Trophoblast cell (in vitro differentiated cells and primary cell): ENCODE measurements at regions not wholly inside any gene's neighbourhood (a gene's known extent, or its start where the extent isn't known, plus 50 kb on each side); places are given as distances from the start of the nearest gene placed in this dataset.
"Not testable (repeated sequence)": the region's sequence is repeated elsewhere in the genome, so short reads cannot be mapped to it uniquely, and the experiment has no call there.

Source experiments
- DNase-seq, 2 donors: peaks; one replicate each; pipeline ENCODE4 v3.0.0-alpha.2; 2016
- H2AFZ ChIP-seq: 2 replicates; pipeline ENCODE4 v1.6.1; 2013; ENCODE audit warnings: low read length, moderate library complexity, mild to moderate bottlenecking; ENCODE audit not compliant: insufficient read depth, poor library complexity
- H2AK5ac ChIP-seq: 2 replicates; pipeline ENCODE4 v1.6.1; 2013; ENCODE audit warnings: mild to moderate bottlenecking, low read length
- H2BK120ac ChIP-seq: 2 replicates; pipeline ENCODE4 v1.6.1; 2013; ENCODE audit warnings: low read length, mild to moderate bottlenecking, moderate library complexity; ENCODE audit not compliant: insufficient read depth, poor library complexity
- H2BK12ac ChIP-seq: 2 replicates; pipeline ENCODE4 v1.6.1; 2013; ENCODE audit warnings: mild to moderate bottlenecking, low read length, moderate library complexity
- H2BK5ac ChIP-seq: 2 replicates; pipeline ENCODE4 v1.6.1; 2013; ENCODE audit warnings: low read length, low read depth, moderate library complexity, mild to moderate bottlenecking; ENCODE audit not compliant: poor library complexity
- H3K14ac ChIP-seq: 2 replicates; pipeline ENCODE4 v1.6.1; 2013; ENCODE audit warnings: mild to moderate bottlenecking, low read length
- H3K18ac ChIP-seq: 2 replicates; pipeline ENCODE4 v1.6.1; 2013; ENCODE audit warnings: mild to moderate bottlenecking, low read length
- H3K23ac ChIP-seq: 2 replicates; pipeline ENCODE4 v1.6.1; 2013; ENCODE audit warnings: low read length
- H3K27ac ChIP-seq: 2 replicates; pipeline ENCODE4 v1.5.1; 2013; ENCODE audit warnings: low read depth, mild to moderate bottlenecking, inconsistent platforms, low read length, moderate library complexity
- H3K27me3 ChIP-seq: 2 replicates; pipeline ENCODE4 v1.6.1; 2013; ENCODE audit warnings: inconsistent platforms, mild to moderate bottlenecking, low read length, moderate library complexity; ENCODE audit not compliant: insufficient read depth
- H3K36me3 ChIP-seq, 2 experiments: 1 replicate in 1 of 2; 2 replicates in 1 of 2; pipeline ENCODE4 v1.6.1; 2013; ENCODE audit warnings: low read length in 2 of 2, mild to moderate bottlenecking in 2 of 2, moderate library complexity in 1 of 2; ENCODE audit not compliant: insufficient read depth in 2 of 2, control insufficient read depth in 1 of 2
- H3K4ac ChIP-seq: 2 replicates; pipeline ENCODE4 v1.6.1; 2013; ENCODE audit warnings: low read depth, mild to moderate bottlenecking, low read length, moderate library complexity
- H3K4me1 ChIP-seq, 2 experiments: 1 replicate in 1 of 2; 2 replicates in 1 of 2; pipeline ENCODE4 v1.6.1; 2013; ENCODE audit warnings: low read length in 2 of 2, mild to moderate bottlenecking in 2 of 2, moderate library complexity in 1 of 2; ENCODE audit not compliant: insufficient read depth in 2 of 2, control insufficient read depth in 1 of 2
- H3K4me2 ChIP-seq: 2 replicates; pipeline ENCODE4 v1.6.1; 2013; ENCODE audit warnings: inconsistent platforms, mild to moderate bottlenecking, low read length, moderate library complexity
- H3K4me3 ChIP-seq: 2 replicates; pipeline ENCODE4 v1.5.1; 2013; ENCODE audit warnings: mild to moderate bottlenecking, low read depth, low read length, inconsistent platforms
- H3K79me1 ChIP-seq: one replicate; pipeline ENCODE4 v1.6.1; 2013; ENCODE audit warnings: low read length
- H3K79me2 ChIP-seq: 2 replicates; pipeline ENCODE4 v1.6.1; 2013; ENCODE audit warnings: low read length, mild to moderate bottlenecking; ENCODE audit not compliant: control insufficient read depth, insufficient read depth, poor library complexity
- H3K9ac ChIP-seq: 2 replicates; pipeline ENCODE4 v1.6.1; 2013; ENCODE audit warnings: mild to moderate bottlenecking, low read length
- H3K9me3 ChIP-seq: 2 replicates; pipeline ENCODE4 v1.6.1; 2013; ENCODE audit warnings: low read depth, mild to moderate bottlenecking, control low read depth, inconsistent platforms, low read length; ENCODE audit not compliant: insufficient read depth
- H4K12ac ChIP-seq: 2 replicates; pipeline ENCODE4 v1.6.1; 2013; ENCODE audit warnings: low read depth, mild to moderate bottlenecking, low read length, moderate library complexity
- H4K8ac ChIP-seq: 2 replicates; pipeline ENCODE4 v1.6.1; 2013; ENCODE audit warnings: low read depth, mild to moderate bottlenecking, low read length, moderate library complexity
- H4K91ac ChIP-seq: one replicate; pipeline ENCODE4 v1.6.1; 2013; ENCODE audit warnings: low read depth, mild to moderate bottlenecking, low read length, moderate library complexity
- WGBS: extraction: QIAGEN DNeasy Blood & Tissue Kit; methylation state at CpG from one replicate; pipeline ENCODE4 v1.1.7; 2013; ENCODE audit warnings: missing lambda C conversion rate; ENCODE audit not compliant: insufficient read length, insufficient coverage; ENCODE audit errors: extremely low coverage; 5-methylcytosine and 5-hydroxymethylcytosine counted together

- not testable (repeated sequence) for H3K4me1 ChIP-seq, H3K4me2 ChIP-seq, H3K79me2 ChIP-seq, H2BK5ac ChIP-seq, H2AK5ac ChIP-seq, H3K14ac ChIP-seq, H3K27me3 ChIP-seq, H3K18ac ChIP-seq, H3K36me3 ChIP-seq, H3K4me3 ChIP-seq, H4K8ac ChIP-seq, H3K9me3 ChIP-seq, H2BK120ac ChIP-seq, H2AFZ ChIP-seq, H3K4ac ChIP-seq, H2BK12ac ChIP-seq, H3K9ac ChIP-seq, H3K79me1 ChIP-seq, DNase-seq, H4K12ac ChIP-seq, H3K27ac ChIP-seq, H4K91ac ChIP-seq, H3K23ac ChIP-seq
- no CpG with 5 or more reads among the region's 3 CpGs for WGBS
These were observed 92.6 kb upstream of the SLC1A4 start for GRCh38 chr2:64896572-64896971.

DNA sequence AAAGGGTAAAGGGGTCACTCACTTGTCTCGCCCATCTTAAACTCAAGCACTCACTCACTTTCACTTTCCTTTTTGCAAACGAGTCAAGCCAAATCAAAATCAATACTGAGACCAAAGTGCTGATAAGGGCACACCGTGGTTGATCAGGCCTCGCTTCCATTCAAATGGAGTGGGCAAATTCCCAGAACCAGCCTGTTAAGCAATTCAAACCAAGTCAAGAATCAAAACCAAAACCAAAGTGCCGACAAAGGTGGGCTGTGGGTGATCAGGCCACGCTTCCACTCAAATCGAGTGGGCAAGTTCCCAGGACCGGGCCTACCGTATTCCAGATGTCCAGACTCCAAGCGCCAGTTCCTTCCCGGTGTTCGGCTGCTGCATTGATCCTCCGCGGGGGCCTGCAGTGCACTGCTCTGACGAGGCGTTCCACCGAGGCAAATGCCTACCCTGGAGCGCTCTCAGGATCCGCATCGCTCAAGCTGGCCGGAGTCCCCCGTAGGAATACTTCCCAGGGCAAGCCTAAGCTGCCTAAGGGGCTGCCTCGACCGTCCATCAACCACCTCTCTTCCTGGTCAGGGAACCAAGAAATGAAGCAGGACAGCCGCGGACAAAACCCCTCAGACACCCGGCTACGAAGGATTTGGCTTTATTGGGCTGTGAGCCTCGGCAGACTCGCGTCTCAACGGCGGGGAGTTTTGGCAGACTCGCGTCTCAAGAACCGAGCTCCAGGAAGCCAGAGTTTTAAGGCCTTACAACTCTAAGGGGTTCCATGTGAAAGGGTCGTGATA is 89.9 kb upstream of the SLC1A4 start:
- no peak overlapping the region for H2BK5ac ChIP-seq
- peaks cover 2% of the 10 kb centered on the region for H3K9me3 ChIP-seq
- no peak overlapping the region for H3K27ac ChIP-seq
- no peak overlapping the region for H3K23ac ChIP-seq
- H3K9ac ChIP-seq, result no peak overlapping the region
- no peak overlapping the region for H2BK120ac ChIP-seq
- no peaks in the 10 kb centered on the region for H3K36me3 ChIP-seq
- no peak overlapping the region for H2AFZ ChIP-seq
- H2BK12ac ChIP-seq, result no peak overlapping the region
- no peak overlapping the region for H2AK5ac ChIP-seq
- no CpG with 5 or more reads among the region's 37 CpGs for WGBS
- H4K91ac ChIP-seq, result no peak overlapping the region
- no peak overlapping the region for H3K18ac ChIP-seq
- H3K79me1 ChIP-seq, result no peaks in the 10 kb centered on the region
- no peak overlapping the region for H3K4ac ChIP-seq
- H4K12ac ChIP-seq, result no peak overlapping the region
- H3K79me2 ChIP-seq, result no peaks in the 10 kb centered on the region
- no peak overlapping the region for H3K14ac ChIP-seq
- no peak overlapping the region for H3K4me3 ChIP-seq
- H4K8ac ChIP-seq, result no peak overlapping the region
- no peaks in the 10 kb centered on the region for H3K27me3 ChIP-seq
- no peak overlapping the region for H3K4me2 ChIP-seq
- H3K4me1 ChIP-seq, result no peaks in the 10 kb centered on the region
- DNase-seq, result no peak

DNA sequence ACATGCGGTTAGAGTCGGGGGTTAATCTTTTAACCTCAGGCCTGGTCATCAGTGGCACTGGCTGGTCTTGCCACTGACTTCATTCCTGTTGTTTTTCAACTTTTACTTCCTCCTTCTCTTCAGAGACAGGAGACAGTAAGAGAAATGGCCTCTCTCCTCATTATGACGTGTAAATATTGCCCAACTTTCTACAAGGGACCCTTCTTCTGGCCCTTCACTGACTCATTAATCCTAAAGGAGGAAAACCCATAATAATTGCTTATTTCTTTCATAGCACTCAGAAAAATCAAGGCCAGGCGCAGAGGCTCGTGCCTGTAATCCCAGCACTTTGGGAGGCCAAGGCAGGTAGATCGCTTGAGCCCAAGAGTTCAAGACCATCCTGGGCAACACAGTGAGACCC is 89.3 kb upstream of the SLC1A4 start:
- not testable (repeated sequence) for H3K4me2 ChIP-seq, H3K18ac ChIP-seq

GRCh38 chr2:64904413-64905329 is 84.5 kb upstream of the SLC1A4 start:
- no peak overlapping the region for H3K4me2 ChIP-seq
- no peaks in the 10 kb centered on the region for H3K79me2 ChIP-seq
- no peak overlapping the region for H3K27ac ChIP-seq
- H4K12ac ChIP-seq, result no peak overlapping the region
- no peaks in the 10 kb centered on the region for H3K79me1 ChIP-seq
- H3K23ac ChIP-seq, result no peak overlapping the region
- no peak overlapping the region for H4K91ac ChIP-seq
- H3K4me1 ChIP-seq, result no peaks in the 10 kb centered on the region
- no peak overlapping the region for H2AK5ac ChIP-seq
- WGBS, result no CpG with 5 or more reads among the region's 11 CpGs
- H4K8ac ChIP-seq, result no peak overlapping the region
- H2AFZ ChIP-seq, result no peak overlapping the region
- no peak overlapping the region for H3K4ac ChIP-seq
- no peaks in the 10 kb centered on the region for H3K9me3 ChIP-seq
- no peak overlapping the region for H3K18ac ChIP-seq
- no peak overlapping the region for H2BK5ac ChIP-seq
- no peaks in the 10 kb centered on the region for H3K36me3 ChIP-seq
- H3K9ac ChIP-seq, result no peak overlapping the region
- no peak overlapping the region for H2BK120ac ChIP-seq
- no peak overlapping the region for H2BK12ac ChIP-seq
- H3K27me3 ChIP-seq, result no peaks in the 10 kb centered on the region
- DNase-seq, result no peak
- no peak overlapping the region for H3K14ac ChIP-seq
- no peak overlapping the region for H3K4me3 ChIP-seq

More for the DNA sequence above, 89.3 kb upstream of the SLC1A4 start:
- H3K14ac ChIP-seq, H3K27me3 ChIP-seq, H2AFZ ChIP-seq, H3K4me3 ChIP-seq, H2BK12ac ChIP-seq, H3K9me3 ChIP-seq, H2BK5ac ChIP-seq, H3K27ac ChIP-seq, H3K79me2 ChIP-seq, H4K12ac ChIP-seq, H3K23ac ChIP-seq, H3K4me1 ChIP-seq, H3K79me1 ChIP-seq, H4K8ac ChIP-seq, H3K36me3 ChIP-seq, H2BK120ac ChIP-seq, H3K9ac ChIP-seq, H2AK5ac ChIP-seq, H3K4ac ChIP-seq, H4K91ac ChIP-seq: not testable (repeated sequence)
- peak in 1 of 2 donors; percentile 19 for DNase-seq
- WGBS, result no CpG with 5 or more reads among the region's 6 CpGs
